Right lobe of liver (tissue), 6 donors: ENCODE measurements at regions not wholly inside any gene's neighbourhood (a gene's known extent, or its start where the extent isn't known, plus 50 kb on each side); places are given as distances from the start of the nearest gene placed in this dataset.

ENCODE experiments used
- ATAC-seq, 4 donors: fragments of 200-7000 bp; cut with Tn5 transposase; one replicate each; pipeline ENCODE4 v1.9.1; 2020; ENCODE audit warnings: mild to moderate bottlenecking in 4 of 4, moderate library complexity in 4 of 4
- DNase-seq, 3 donors: peaks; one replicate each; pipeline ENCODE4 v3.0.0-alpha.2; 2020
- H3K27ac ChIP-seq, 3 donors: fragments of 200-600 bp; one replicate each; pipeline ENCODE4 v1.8.0; 2022
- H3K27me3 ChIP-seq, 2 donors: fragments of 200-600 bp; one replicate each; pipeline ENCODE4 v1.8.0; 2022
- H3K36me3 ChIP-seq, 4 donors: fragments of 200-600 bp; sonication (generic) in 1 of 4; one replicate each; pipeline versions ENCODE4 v1.5.1 to v1.8.0; 2017 to 2022; ENCODE audit warnings: control low read depth in 1 of 4
- H3K4me1 ChIP-seq, 4 donors: fragments of 200-600 bp; sonication (generic) in 1 of 4; one replicate each; pipeline versions ENCODE4 v1.5.1 to v1.8.0; 2017 to 2022; ENCODE audit warnings: control low read depth in 1 of 4
- H3K4me3 ChIP-seq, 3 donors: fragments of 200-600 bp; one replicate each; pipeline ENCODE4 v1.8.0; 2022
- H3K9me3 ChIP-seq, 4 donors: fragments of 200-600 bp; sonication (generic) in 1 of 4; one replicate each; pipeline versions ENCODE4 v1.5.1 to v1.8.0; 2017 to 2022; ENCODE audit warnings: control low read depth in 1 of 4
- POLR2A ChIP-seq: fragments of 450-650 bp; IDR thresholded peaks from one replicate; pipeline ENCODE4 v1.6.1; 2017; ENCODE audit warnings: antibody characterized with exemption, mild to moderate bottlenecking
- whole genome bisulfite sequencing: methylation state at CpG from one replicate; pipeline ENCODE4 v1.1.6; 2018; ENCODE audit warnings: low coverage, low lambda C conversion rate; ENCODE audit not compliant: insufficient coverage; ENCODE audit errors: missing lambda C conversion rate; 5-methylcytosine and 5-hydroxymethylcytosine counted together
- intact Hi-C, 2 donors: fragments of 100-400 bp; cut with DNase I; formaldehyde crosslinking; loops; one replicate each; pipeline versions ENCODE4 v1.11.2 to v1.14.1; 2022
- TF ChIP-seq, protein P1 (sequence below), 4 donors: fragments of 200-600 bp in 3 of 4; fragments of 450-650 bp in 1 of 4; IDR thresholded peaks; one replicate each; pipeline versions ENCODE4 v1.5.1 to v1.8.0; 2016 to 2022; ENCODE audit warnings: antibody characterized with exemption in 4 of 4, mild to moderate bottlenecking in 2 of 4
- donor health status: DM: no; HTN: yes; CAD: no.
- donor health status: DM: no; HTN: no; CAD: no.
- donor health status: DM: no; HTN: no; CAD: no.
- donor health status: DM: no; HTN: yes; CAD: no.
- donor health status: DM: no; HTN: yes; CAD: no.

DNA sequence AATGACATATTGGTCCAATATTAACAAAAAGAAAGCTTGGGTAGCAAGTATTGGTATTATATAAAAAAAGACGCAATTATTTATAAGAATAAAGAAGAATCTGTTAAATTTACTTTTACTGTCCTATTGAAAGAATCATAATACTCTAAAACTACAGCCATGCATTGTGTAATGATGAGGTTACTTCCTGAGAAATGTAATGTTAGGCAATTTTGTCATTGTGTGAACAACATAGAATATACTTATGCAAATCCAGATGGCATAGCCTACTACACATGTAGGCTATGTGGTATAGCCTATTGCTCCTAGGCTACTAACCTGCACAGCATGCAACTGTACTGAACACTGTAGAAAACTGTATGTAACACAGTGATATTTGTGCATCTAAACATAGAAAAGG, 121.2 kb upstream of the PTGFR start:
- no peaks in the 10 kb centered on the region for H3K27me3 ChIP-seq
- H3K9me3 ChIP-seq: no peaks in the 10 kb centered on the region
- no peaks in the 10 kb centered on the region for H3K4me1 ChIP-seq
- no peak for ATAC-seq
- no peak overlapping the region for H3K4me3 ChIP-seq
- TF ChIP-seq, protein P1, sequence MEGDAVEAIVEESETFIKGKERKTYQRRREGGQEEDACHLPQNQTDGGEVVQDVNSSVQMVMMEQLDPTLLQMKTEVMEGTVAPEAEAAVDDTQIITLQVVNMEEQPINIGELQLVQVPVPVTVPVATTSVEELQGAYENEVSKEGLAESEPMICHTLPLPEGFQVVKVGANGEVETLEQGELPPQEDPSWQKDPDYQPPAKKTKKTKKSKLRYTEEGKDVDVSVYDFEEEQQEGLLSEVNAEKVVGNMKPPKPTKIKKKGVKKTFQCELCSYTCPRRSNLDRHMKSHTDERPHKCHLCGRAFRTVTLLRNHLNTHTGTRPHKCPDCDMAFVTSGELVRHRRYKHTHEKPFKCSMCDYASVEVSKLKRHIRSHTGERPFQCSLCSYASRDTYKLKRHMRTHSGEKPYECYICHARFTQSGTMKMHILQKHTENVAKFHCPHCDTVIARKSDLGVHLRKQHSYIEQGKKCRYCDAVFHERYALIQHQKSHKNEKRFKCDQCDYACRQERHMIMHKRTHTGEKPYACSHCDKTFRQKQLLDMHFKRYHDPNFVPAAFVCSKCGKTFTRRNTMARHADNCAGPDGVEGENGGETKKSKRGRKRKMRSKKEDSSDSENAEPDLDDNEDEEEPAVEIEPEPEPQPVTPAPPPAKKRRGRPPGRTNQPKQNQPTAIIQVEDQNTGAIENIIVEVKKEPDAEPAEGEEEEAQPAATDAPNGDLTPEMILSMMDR (IDR thresholded peaks at IDR 0.05): no peak
- TF ChIP-seq POLR2A: no peak
- DNase-seq: no peak
- intact Hi-C loops: no loop called here
- no peaks in the 10 kb centered on the region for H3K36me3 ChIP-seq
- H3K27ac ChIP-seq: no peak overlapping the region
- WGBS: 100% methylated on average over 1 of the region's 1 CpG

DNA sequence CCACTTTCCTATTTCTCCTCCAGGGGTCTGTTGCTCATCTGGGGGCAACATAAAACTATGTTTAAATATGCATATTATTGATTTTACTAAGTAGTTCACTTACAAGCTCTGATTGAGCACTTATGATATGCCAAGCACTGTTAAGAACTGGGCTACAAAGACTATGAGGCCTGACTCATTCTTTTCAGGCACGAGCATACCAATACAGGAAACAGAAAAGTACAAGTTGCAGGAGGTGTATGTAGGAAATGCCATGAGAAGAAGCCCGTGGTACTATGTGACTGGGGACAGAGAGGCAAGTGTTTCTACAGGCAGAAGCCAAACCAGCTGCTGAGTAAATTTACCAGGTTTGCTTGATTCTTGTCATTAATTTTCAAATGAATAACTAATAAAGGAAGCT, 120.4 kb upstream of the PTGFR start:
- no peak overlapping the region for H3K4me3 ChIP-seq
- WGBS: 42% methylated on average over 2 of the region's 2 CpGs
- no peaks in the 10 kb centered on the region for H3K27me3 ChIP-seq
- no peaks in the 10 kb centered on the region for H3K9me3 ChIP-seq
- TF ChIP-seq, protein P1 (IDR thresholded peaks at IDR 0.05): no peak
- no peak for TF ChIP-seq POLR2A
- no peaks in the 10 kb centered on the region for H3K36me3 ChIP-seq
- intact Hi-C loops: no loop called here
- no peak for DNase-seq
- no peaks in the 10 kb centered on the region for H3K4me1 ChIP-seq
- H3K27ac ChIP-seq: no peak overlapping the region
- ATAC-seq: no peak

DNA sequence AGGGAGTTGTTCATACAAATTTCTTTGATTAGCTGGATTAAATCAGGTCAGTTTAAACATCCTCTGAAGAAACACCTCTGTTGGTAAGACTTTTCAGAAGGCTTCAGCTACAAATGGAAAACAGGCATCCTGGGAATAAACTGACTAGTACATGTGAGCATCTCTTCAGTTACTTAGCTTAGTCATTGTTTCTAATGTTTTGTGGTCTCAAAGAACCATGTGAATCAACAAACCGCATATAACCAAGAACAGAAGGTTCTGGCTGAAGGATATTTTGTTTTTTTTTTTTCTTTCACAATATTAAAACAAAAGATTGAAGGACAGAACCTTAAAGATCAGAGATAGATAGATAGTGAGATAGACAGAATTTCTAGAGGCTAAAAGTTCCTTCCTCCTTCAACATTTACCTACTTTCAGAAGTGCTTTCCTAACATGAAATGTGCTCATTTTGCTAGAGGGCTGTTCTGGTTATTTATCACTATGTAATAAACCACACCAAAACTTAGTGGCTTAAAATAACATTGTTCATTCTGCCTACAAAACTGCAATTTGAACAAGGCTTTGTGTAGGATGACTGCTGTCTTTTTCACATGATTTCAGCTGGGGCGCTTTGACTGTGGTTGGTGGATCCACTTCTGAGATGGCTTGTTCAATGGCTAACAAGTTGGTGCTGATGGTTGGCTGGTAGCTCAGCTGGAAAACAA, 119.8 kb upstream of the PTGFR start:
- no peak overlapping the region for H3K27ac ChIP-seq
- H3K27me3 ChIP-seq: no peaks in the 10 kb centered on the region
- DNase-seq: no peak
- 56% methylated on average over 1 of the region's 2 CpGs for WGBS
- no peak for TF ChIP-seq POLR2A
- TF ChIP-seq, protein P1 (IDR thresholded peaks at IDR 0.05): no peak
- H3K9me3 ChIP-seq: no peaks in the 10 kb centered on the region
- intact Hi-C loops: no loop called here
- no peaks in the 10 kb centered on the region for H3K4me1 ChIP-seq
- ATAC-seq: no peak
- no peak overlapping the region for H3K4me3 ChIP-seq
- H3K36me3 ChIP-seq: no peaks in the 10 kb centered on the region

DNA sequence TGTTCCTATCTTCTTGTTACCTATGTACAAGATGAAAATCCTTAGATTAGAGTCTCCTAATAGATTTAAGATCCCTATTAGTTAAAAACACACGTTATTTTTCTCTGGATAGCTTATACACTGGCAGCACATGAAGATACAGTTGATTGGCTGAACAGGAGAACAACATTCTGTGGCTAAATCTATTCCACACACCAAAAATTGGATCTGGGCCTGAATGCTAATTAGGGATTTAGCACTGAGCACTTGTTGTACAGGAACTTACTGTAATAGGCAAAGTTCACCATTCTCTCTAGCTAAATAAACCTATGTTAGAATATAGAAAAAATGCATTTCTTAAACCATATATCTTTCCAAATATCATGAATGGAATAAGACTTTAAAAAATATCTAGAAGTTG, 117.1 kb upstream of the PTGFR start:
- no peak for ATAC-seq
- TF ChIP-seq, protein P1 (IDR thresholded peaks at IDR 0.05): no peak
- no peak for TF ChIP-seq POLR2A
- Histone ChIP-seq H3K27ac (no peak overlapping the region), H3K4me1 (no peaks in the 10 kb centered on the region), H3K4me3 (no peak overlapping the region), H3K27me3 (no peaks in the 10 kb centered on the region), H3K9me3 (no peaks in the 10 kb centered on the region), H3K36me3 (no peaks in the 10 kb centered on the region)
- intact Hi-C loops: no loop called here
- WGBS: 47% methylated on average over 1 of the region's 1 CpG
- no peak for DNase-seq
